Activated CD8-positive, alpha-beta memory T cell treated with anti-CD3 and anti-CD28 coated beads, Interleukin-2, amount 10 ng/mL, durations not matched to agents 7 days and 5 days (primary cell): ENCODE measurements at regions not wholly inside any gene's neighbourhood (a gene's known extent, or its start where the extent isn't known, plus 50 kb on each side); places are given as distances from the start of the nearest gene placed in this dataset.
"Not testable (repeated sequence)": the region's sequence is repeated elsewhere in the genome, so short reads cannot be mapped to it uniquely, and the experiment has no call there.

ENCODE experiments used
- ATAC-seq: fragments of 150-1000 bp; cut with Tn5 transposase; one replicate; pipeline ENCODE4 v1.10.0; 2021; ENCODE audit warnings: moderate library complexity
- CTCF ChIA-PET: fragments of 350-600 bp; sonication (Branson Sonifier 250); formaldehyde crosslinking; loops from one replicate; lab custom pipeline; 2021; ENCODE audit warnings: antibody characterized with exemption; lab: Charles Lee
- DNase-seq: peaks from one replicate; pipeline ENCODE4 v3.0.0-alpha.2; 2020
- H3K27ac Mint-ChIP-seq: one replicate; pipeline ENCODE4 v1.8.0; 2021; ENCODE audit warnings: mild to moderate bottlenecking, mixed read lengths
- H3K27me3 Mint-ChIP-seq: one replicate; pipeline ENCODE4 v1.8.0; 2021; ENCODE audit warnings: mixed read lengths
- H3K36me3 Mint-ChIP-seq: one replicate; pipeline ENCODE4 v1.8.0; 2021; ENCODE audit warnings: mild to moderate bottlenecking, mixed read lengths
- H3K4me1 Mint-ChIP-seq: one replicate; pipeline ENCODE4 v1.8.0; 2021; ENCODE audit warnings: mixed read lengths
- H3K4me3 Mint-ChIP-seq: one replicate; pipeline ENCODE4 v1.8.0; 2021; ENCODE audit warnings: mild to moderate bottlenecking, moderate library complexity, mixed read lengths
- H3K9me3 Mint-ChIP-seq: one replicate; pipeline ENCODE4 v1.8.0; 2022; ENCODE audit warnings: low read depth, mixed read lengths

DNA sequence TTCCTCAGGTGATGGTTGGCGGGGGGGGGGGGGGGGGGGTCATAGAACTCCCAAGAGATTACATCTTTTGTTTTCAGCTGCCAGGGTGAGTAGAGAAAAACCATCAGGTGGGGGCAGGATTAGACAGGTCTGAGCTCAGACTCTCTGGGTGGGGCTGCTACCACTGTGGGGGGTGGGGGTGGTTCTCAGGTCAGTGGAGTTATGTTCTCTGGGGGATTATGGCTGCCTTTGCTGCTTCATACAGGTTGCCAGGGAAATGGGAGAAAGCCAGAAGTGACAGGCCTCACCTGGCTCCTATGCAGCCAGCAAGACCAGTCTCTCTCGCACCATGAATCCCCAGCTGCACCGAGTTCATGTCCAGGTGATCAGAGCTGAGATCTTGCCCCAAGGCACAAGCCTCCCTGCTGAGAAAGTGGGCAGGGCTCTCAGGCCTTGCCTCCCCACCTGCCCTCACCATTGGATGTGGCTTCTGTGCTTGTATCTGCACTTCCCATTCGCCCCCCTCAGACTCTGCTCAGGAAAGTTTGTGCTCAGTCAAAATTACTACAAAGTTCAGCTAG, 828.1 kb downstream of the MCTP2 start:
- H3K9me3 Mint-ChIP-seq, result peaks cover 8% of the 10 kb centered on the region
- no peak for ATAC-seq
- CTCF ChIA-PET, result no interaction called here
- no peak for DNase-seq
- no peak overlapping the region for H3K27ac Mint-ChIP-seq
- H3K36me3 Mint-ChIP-seq, result no peaks in the 10 kb centered on the region
- H3K27me3 Mint-ChIP-seq, result no peaks in the 10 kb centered on the region
- no peaks in the 10 kb centered on the region for H3K4me1 Mint-ChIP-seq
- H3K4me3 Mint-ChIP-seq, result no peak overlapping the region

DNA sequence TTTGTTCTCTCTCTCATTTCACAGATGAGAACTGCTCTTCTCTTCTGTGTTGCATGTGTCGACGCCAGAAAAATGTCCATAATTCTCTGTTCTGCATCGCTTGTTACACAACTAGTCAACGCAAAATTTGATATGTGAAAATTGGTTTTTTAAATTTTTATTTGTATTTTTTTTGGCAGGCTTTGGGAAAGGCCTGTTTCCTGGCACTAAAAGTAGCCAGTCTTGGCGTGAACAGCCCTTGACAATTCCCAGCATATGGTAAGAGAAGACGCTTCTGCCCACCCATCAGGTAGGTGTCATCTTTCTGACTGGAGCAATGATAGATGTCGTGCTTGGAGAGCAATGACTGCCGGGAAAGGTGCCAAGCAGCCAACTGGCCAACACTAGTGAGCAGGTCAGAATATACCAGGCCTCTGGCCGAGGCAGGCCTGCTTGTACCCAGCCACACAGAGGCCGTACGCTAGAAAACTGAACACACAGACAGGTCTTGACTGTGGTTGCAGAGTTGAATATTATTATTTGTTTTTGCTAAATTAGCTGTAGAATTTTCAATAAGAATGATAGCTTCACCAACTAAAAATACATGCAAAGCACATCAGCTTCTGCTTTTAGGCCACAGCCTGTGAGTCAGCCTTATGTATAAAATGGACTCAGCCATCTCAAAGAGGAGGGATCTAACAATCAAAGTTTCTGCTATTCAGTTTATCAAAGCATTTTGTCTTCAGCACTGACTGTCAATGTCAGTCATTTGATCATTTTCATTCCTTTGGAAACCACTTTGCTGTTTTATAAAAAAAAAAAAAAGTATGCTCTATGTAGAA, 837.5 kb downstream of the MCTP2 start:
- no peak for ATAC-seq

DNA sequence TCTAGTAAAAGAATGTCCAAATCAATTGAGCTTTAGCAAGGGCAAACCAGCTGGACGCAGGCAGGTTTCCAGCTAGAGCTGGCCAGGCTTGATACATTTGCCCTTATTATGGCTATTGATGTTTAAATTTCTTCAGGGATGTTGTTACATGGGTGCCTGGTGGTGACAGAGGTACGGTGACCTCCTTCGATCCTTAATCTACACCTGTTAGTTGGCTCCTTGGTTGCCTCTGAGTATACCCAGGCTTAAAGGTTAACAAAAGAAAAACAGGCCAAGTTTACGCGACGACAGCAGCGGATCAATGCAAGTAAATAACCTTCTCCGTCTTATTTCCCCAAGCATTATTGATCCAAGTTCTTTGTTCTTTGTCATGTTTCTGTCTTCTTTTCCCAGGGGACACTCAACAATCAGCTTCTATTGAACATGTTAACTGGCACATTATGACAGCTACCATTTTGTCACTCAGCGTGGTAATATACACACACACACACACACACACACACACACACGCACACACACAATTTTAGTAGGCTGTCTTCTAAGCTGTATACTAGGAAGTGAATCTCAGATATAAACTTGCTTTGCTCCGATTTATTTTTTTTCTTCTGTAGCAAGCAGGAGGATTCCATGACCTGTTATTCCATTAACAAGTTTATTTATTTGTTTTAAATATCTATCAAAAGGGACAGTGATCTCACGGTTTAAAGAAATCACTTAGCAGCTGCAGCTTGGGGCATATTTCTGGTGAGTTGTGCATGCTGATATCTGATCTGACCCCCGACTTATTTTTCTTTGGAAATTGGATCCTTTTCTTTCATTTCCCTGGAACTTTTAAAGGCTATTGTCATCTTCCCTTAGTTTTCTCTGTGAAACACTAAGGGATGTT, 844.7 kb downstream of the MCTP2 start:
- no peak overlapping the region for H3K4me3 Mint-ChIP-seq
- H3K9me3 Mint-ChIP-seq, result peaks cover 3% of the 10 kb centered on the region
- H3K27ac Mint-ChIP-seq, result no peak overlapping the region
- H3K4me1 Mint-ChIP-seq, result no peaks in the 10 kb centered on the region
- no peaks in the 10 kb centered on the region for H3K27me3 Mint-ChIP-seq
- H3K36me3 Mint-ChIP-seq, result no peaks in the 10 kb centered on the region
- ATAC-seq (no peak), DNase-seq (no peak)
- CTCF ChIA-PET, result interaction anchor here (0.7 kb wide), 1 partner anchor 91 kb away, joined by 3 read pairs; no protein-coding TSS in a partner anchor

More for the DNA sequence above, 837.5 kb downstream of the MCTP2 start:
- H3K4me1 Mint-ChIP-seq, result no peaks in the 10 kb centered on the region
- H3K36me3 Mint-ChIP-seq, result no peaks in the 10 kb centered on the region
- H3K27ac Mint-ChIP-seq, result no peak overlapping the region
- H3K4me3 Mint-ChIP-seq, result no peak overlapping the region
- CTCF ChIA-PET, result no interaction called here
- DNase-seq, result no peak
- peaks cover 2% of the 10 kb centered on the region for H3K9me3 Mint-ChIP-seq
- H3K27me3 Mint-ChIP-seq, result no peaks in the 10 kb centered on the region

DNA sequence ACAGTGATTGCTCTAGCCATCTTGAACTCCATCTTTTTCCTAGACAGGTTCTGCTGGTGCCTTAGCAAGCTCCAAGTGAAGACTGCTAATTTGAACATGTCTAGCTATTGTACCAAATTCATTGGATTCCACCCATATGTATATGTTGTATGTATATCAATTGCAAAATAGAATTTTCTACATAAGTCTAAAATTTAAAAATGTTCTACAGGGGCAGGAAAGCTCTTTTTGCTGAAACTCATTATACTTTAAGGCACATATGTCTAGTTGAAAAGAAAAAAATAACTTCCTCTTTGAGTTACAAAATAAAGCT, 845.3 kb downstream of the MCTP2 start:
- DNase-seq, result no peak

DNA sequence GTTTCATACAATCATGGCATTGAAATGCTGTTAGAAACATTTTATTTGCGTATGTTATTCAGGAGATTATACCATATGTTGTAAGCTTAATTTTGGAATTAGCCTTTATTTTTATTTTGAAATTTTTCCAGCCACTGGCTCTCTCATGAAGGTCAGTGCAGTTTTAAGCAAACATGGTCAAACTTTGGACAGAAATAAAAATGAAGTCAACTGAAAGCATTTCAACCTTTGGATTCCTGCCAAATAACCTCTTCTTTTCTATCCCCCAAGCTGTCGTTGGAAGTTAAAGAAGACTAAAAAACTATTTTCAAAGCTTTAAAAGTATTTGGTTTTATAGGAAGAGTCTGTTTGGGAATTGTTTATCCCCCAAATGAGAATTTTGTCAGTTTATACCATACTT, 846.6 kb downstream of the MCTP2 start:
- H3K4me1 Mint-ChIP-seq, result no peaks in the 10 kb centered on the region
- CTCF ChIA-PET, result no interaction called here
- H3K27me3 Mint-ChIP-seq, result no peaks in the 10 kb centered on the region
- H3K27ac Mint-ChIP-seq, result no peak overlapping the region
- no peaks in the 10 kb centered on the region for H3K36me3 Mint-ChIP-seq
- DNase-seq (no peak), ATAC-seq (no peak)
- no peak overlapping the region for H3K4me3 Mint-ChIP-seq
- peaks cover 3% of the 10 kb centered on the region for H3K9me3 Mint-ChIP-seq

More for the DNA sequence above, 845.3 kb downstream of the MCTP2 start:
- no peak for ATAC-seq
- H3K4me3 Mint-ChIP-seq, result no peak overlapping the region
- no peaks in the 10 kb centered on the region for H3K36me3 Mint-ChIP-seq
- no peaks in the 10 kb centered on the region for H3K27me3 Mint-ChIP-seq
- CTCF ChIA-PET, result interaction anchor here (0.7 to 1.1 kb wide), 2 partner anchors 23 to 91 kb away, joined by 3 read pairs; no protein-coding TSS in a partner anchor
- no peaks in the 10 kb centered on the region for H3K4me1 Mint-ChIP-seq
- H3K27ac Mint-ChIP-seq, result no peak overlapping the region
- H3K9me3 Mint-ChIP-seq, result peaks cover 3% of the 10 kb centered on the region

DNA sequence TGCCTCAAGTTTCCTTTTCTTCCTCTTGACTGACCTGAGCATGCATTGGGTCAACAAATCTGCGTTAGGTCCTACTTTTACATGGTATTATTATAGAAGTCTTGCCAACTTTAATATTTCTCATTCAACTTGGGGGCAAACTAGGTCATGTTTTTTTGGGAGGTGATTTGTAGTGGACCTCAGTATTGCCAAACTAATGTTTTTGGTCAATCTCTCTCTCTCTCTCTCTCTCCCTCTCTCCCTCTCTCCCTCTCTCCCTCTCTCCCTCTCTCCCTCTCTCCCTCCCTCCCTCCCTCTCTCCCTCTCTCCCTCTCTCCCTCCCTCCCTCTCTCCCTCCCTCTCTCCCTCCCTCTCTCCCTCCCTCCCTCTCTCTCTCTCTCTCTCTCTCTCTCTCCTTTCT, 848.9 kb downstream of the MCTP2 start:
- H3K27ac Mint-ChIP-seq, H3K4me3 Mint-ChIP-seq, H3K4me1 Mint-ChIP-seq, H3K36me3 Mint-ChIP-seq, CTCF ChIA-PET, H3K9me3 Mint-ChIP-seq, DNase-seq, H3K27me3 Mint-ChIP-seq, ATAC-seq: not testable (repeated sequence)

DNA sequence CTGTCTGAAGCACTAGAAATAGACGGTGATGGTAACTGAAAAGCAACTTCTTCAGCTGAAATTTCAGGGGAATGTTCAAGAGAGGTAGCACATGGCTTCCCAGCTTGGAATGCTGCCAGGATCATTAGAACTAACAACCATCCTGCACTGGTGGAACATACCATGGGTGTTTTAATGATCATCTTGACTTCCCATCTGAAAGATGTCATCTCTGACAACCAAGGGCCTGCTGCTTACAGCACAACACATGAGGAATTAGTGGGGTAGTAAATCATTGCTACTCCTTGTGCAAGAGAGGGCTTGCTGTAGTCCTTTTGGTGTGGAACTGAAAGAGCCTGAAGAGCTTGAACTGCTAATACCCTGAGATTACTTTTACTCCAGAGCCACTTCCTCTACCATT, 853.7 kb downstream of the MCTP2 start:
- Mint-ChIP-seq H3K4me3 (no peak overlapping the region), H3K27ac (no peak overlapping the region), H3K9me3 (no peaks in the 10 kb centered on the region), H3K27me3 (no peaks in the 10 kb centered on the region), H3K4me1 (no peaks in the 10 kb centered on the region), H3K36me3 (no peaks in the 10 kb centered on the region)
- DNase-seq, result no peak
- ATAC-seq, result no peak
- CTCF ChIA-PET, result no interaction called here

DNA sequence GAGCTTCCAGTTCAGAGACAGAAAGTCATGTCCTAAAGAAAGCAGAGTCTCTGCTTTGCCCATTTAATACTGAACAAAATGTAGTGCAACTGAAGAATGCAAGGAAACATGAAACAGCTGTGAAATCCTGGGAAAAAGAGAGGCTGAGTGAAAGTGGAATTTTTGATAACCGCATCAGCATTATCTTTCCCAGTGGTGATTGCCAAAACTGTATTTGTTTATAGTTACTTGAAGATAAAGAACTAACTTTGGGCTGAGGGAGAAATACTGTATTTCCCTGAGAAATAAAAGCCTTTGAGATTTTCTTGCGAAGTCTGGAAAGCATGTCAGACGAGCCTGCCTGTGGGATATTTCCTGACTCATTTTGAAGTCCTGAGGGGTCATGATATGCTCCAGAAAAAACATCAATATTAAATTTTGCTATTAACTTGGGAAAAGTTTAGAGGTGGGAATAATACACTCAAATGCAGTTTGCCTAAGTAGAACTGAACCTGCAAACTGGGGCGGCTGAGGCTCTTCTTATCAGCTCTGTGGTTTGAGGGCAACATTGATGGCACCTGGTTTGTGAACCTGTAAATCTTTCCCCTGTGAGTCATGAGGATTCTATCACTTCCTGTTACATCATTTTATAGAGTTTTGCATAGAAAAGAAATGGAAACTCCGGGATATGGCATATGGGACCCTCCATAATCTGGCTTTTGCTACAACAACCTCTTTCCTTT, 855.3 kb downstream of the MCTP2 start:
- Mint-ChIP-seq H3K27me3 (no peaks in the 10 kb centered on the region), H3K4me1 (no peaks in the 10 kb centered on the region), H3K9me3 (no peaks in the 10 kb centered on the region), H3K4me3 (no peak overlapping the region), H3K27ac (no peak overlapping the region), H3K36me3 (no peaks in the 10 kb centered on the region)
- DNase-seq (no peak), ATAC-seq (no peak)
- CTCF ChIA-PET, result no interaction called here

DNA sequence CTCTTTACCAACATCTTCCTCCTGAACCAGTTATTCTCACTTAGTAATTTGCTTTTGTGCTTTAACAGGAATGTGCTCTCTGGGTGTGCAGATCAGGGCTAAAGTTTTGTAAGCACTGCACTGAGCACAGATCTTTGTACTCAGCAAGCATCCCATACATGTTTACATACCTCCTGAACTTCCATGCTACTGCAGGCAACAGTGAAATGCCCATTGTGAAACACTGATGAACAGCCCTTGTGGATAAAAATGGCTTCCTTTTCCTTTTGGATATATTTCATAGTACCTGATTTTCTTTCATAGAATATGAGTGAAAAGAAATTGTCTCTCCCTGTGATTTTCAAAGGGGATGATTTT, 855.9 kb downstream of the MCTP2 start:
- DNase-seq (no peak), ATAC-seq (no peak)
- H3K9me3 Mint-ChIP-seq, result no peaks in the 10 kb centered on the region
- no peak overlapping the region for H3K4me3 Mint-ChIP-seq
- H3K27me3 Mint-ChIP-seq, result no peaks in the 10 kb centered on the region
- H3K27ac Mint-ChIP-seq, result no peak overlapping the region
- no peaks in the 10 kb centered on the region for H3K4me1 Mint-ChIP-seq
- CTCF ChIA-PET, result no interaction called here
- no peaks in the 10 kb centered on the region for H3K36me3 Mint-ChIP-seq

DNA sequence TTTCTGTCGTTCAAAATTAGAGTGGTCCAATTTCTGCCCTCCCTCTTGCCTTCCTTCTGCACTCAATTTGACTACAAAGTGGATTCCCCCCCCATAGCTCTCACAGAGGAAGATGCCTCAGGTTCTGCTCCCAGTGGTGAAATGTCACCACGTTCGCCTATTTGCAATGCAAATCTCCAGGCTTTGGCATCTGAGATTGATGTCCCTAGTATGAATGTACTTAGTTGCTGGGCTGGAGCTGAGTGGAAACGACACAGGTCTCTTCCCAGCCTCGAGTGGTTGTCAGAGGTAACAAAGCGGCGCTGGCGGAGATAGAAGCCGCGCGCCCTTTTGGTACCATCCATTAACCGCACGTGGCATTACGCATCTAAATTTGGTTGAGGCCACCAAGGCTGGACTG, 860.1 kb downstream of the MCTP2 start:
- Mint-ChIP-seq H3K36me3 (no peaks in the 10 kb centered on the region), H3K27me3 (no peaks in the 10 kb centered on the region), H3K4me3 (no peak overlapping the region), H3K27ac (no peak overlapping the region), H3K4me1 (no peaks in the 10 kb centered on the region), H3K9me3 (no peaks in the 10 kb centered on the region)
- CTCF ChIA-PET, result no interaction called here
- ATAC-seq (no peak), DNase-seq (no peak)

DNA sequence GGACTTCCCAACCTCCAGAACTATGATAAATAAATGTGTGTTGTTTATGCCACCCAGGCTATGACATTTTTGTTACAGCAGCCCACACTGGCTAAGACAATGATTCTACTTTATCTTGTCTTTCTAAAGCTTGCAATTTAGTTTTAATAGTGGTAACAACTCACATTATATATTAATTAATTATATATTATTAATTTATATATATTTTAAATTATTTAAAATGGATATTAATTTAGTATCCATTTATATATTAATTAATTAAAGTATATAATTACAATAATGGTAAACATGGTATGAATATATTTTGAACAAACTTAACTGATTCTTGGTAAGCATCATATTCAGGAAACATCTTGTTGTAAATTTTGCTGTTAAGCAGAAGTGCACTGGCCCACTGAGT, 863.9 kb downstream of the MCTP2 start:
- H3K9me3 Mint-ChIP-seq, result no peaks in the 10 kb centered on the region
- no peaks in the 10 kb centered on the region for H3K27me3 Mint-ChIP-seq
- no peak overlapping the region for H3K4me3 Mint-ChIP-seq
- no peaks in the 10 kb centered on the region for H3K36me3 Mint-ChIP-seq
- H3K27ac Mint-ChIP-seq, result no peak overlapping the region
- H3K4me1 Mint-ChIP-seq, result no peaks in the 10 kb centered on the region
- DNase-seq (no peak), ATAC-seq (no peak)
- CTCF ChIA-PET, result no interaction called here

DNA sequence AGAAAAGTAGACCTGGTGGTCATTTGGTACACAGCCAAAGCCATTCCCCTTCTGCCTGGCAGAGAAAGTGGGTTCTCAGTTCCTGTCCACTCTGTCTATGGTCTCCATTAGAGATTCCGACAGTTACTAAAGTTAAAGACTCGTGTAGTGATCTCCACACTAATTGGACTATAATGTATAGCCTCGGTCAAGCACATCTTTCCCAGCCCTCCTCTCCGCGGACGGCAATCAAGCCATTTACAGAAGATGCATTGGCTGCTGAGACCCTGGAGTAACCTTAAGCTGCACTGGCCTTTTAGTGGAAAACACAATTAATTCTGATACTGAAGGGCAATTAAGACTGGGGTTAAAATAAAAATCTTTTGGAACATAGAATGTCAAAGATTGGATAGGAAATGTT, 865.3 kb downstream of the MCTP2 start:
- Mint-ChIP-seq H3K4me1 (no peaks in the 10 kb centered on the region), H3K4me3 (no peak overlapping the region), H3K27me3 (no peaks in the 10 kb centered on the region), H3K36me3 (no peaks in the 10 kb centered on the region), H3K9me3 (no peaks in the 10 kb centered on the region), H3K27ac (no peak overlapping the region)
- DNase-seq (no peak), ATAC-seq (no peak)
- CTCF ChIA-PET, result no interaction called here

DNA sequence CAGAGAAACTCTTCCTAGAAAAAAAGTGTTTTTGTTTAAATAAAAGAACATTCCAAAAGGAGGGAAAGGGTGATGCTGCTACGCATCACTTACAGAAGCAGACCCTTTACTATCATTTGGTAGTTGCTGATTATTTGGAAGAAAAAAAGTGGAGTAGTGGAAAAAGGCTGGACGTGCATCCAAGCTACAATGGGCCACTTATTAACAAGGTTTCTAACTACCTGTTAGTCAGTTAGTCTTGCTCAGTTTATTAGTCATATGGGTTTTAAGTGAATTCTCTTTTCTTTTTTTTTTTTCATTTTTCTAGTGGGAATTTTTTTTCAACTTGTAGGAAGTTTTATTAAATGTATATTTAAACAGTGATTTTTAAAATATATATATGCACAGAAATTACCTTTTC, 866.0 kb downstream of the MCTP2 start:
- ATAC-seq, result no peak
- H3K27ac Mint-ChIP-seq, result no peak overlapping the region
- CTCF ChIA-PET, result no interaction called here
- H3K4me1 Mint-ChIP-seq, result no peaks in the 10 kb centered on the region
- no peaks in the 10 kb centered on the region for H3K36me3 Mint-ChIP-seq
- no peak for DNase-seq
- H3K9me3 Mint-ChIP-seq, result no peaks in the 10 kb centered on the region
- no peak overlapping the region for H3K4me3 Mint-ChIP-seq
- no peaks in the 10 kb centered on the region for H3K27me3 Mint-ChIP-seq
